Breast epithelium (tissue), 3 donors: ENCODE measurements at regions not wholly inside any gene's neighbourhood (a gene's known extent, or its start where the extent isn't known, plus 50 kb on each side); places are given as distances from the start of the nearest gene placed in this dataset.

Experiments used
- POLR2A ChIP-seq: fragments of 450-650 bp; IDR thresholded peaks from one replicate; pipeline ENCODE4 v1.6.1; 2016; ENCODE audit warnings: antibody characterized with exemption, mild to moderate bottlenecking, moderate library complexity
- TF ChIP-seq, protein P1 (sequence below), 3 donors: fragments of 450-650 bp; IDR thresholded peaks; one replicate each; pipeline ENCODE4 v1.5.1; 2016 to 2017; ENCODE audit warnings: antibody characterized with exemption in 3 of 3, mild to moderate bottlenecking in 3 of 3, moderate library complexity in 3 of 3

GRCh38 chr3:186465508-186465907, 78.7 kb downstream of the CRYGS start:
- TF ChIP-seq, protein P1, sequence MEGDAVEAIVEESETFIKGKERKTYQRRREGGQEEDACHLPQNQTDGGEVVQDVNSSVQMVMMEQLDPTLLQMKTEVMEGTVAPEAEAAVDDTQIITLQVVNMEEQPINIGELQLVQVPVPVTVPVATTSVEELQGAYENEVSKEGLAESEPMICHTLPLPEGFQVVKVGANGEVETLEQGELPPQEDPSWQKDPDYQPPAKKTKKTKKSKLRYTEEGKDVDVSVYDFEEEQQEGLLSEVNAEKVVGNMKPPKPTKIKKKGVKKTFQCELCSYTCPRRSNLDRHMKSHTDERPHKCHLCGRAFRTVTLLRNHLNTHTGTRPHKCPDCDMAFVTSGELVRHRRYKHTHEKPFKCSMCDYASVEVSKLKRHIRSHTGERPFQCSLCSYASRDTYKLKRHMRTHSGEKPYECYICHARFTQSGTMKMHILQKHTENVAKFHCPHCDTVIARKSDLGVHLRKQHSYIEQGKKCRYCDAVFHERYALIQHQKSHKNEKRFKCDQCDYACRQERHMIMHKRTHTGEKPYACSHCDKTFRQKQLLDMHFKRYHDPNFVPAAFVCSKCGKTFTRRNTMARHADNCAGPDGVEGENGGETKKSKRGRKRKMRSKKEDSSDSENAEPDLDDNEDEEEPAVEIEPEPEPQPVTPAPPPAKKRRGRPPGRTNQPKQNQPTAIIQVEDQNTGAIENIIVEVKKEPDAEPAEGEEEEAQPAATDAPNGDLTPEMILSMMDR (IDR thresholded peaks at IDR 0.05) = no peak
- TF ChIP-seq POLR2A = no peak
